ENCODE measurements at regions not wholly inside any gene's neighbourhood (a gene's known extent, or its start where the extent isn't known, plus 50 kb on each side); places are given as distances from the start of the nearest gene placed in this dataset.

DNA sequence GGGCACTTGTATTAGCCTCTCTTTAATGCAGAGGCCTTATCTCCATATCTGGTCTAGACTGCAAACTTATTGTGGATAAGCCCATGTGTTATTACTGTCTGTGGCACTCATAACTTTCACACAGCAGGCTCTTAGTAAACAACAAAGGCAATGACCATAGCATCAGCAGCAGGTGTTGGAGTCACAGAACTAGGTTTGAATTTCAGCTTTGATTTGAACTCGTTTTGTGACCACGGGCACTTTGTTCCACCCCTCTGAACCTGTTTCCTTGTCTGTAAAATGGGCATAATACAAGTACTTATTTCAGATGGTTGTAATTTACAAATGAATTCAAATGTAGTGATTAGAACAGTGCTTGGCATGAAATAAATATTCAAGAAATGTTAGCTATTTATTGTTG is 121.8 kb upstream of the C1GALT1C1 start:
- Histone ChIP-seq H3K4me3 (ENCODE audit: low read depth, low read length) (no peak overlapping the region), H3K27me3 (replicated peaks) (no peaks in the 10 kb centered on the region), H3K36me3 (replicated peaks) (no peaks in the 10 kb centered on the region), H3K27ac (no peak overlapping the region)
- no peak for DNase-seq
- TF ChIP-seq, protein P1, sequence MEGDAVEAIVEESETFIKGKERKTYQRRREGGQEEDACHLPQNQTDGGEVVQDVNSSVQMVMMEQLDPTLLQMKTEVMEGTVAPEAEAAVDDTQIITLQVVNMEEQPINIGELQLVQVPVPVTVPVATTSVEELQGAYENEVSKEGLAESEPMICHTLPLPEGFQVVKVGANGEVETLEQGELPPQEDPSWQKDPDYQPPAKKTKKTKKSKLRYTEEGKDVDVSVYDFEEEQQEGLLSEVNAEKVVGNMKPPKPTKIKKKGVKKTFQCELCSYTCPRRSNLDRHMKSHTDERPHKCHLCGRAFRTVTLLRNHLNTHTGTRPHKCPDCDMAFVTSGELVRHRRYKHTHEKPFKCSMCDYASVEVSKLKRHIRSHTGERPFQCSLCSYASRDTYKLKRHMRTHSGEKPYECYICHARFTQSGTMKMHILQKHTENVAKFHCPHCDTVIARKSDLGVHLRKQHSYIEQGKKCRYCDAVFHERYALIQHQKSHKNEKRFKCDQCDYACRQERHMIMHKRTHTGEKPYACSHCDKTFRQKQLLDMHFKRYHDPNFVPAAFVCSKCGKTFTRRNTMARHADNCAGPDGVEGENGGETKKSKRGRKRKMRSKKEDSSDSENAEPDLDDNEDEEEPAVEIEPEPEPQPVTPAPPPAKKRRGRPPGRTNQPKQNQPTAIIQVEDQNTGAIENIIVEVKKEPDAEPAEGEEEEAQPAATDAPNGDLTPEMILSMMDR (IDR thresholded peaks at IDR 0.05; ENCODE audit: low read depth, low read length, missing control alignments): no peak
- in situ Hi-C loops (cut with HindIII; ENCODE audit: low pct_ligation_motif_present, low sequenced_read_pairs): no loop called here

DNA sequence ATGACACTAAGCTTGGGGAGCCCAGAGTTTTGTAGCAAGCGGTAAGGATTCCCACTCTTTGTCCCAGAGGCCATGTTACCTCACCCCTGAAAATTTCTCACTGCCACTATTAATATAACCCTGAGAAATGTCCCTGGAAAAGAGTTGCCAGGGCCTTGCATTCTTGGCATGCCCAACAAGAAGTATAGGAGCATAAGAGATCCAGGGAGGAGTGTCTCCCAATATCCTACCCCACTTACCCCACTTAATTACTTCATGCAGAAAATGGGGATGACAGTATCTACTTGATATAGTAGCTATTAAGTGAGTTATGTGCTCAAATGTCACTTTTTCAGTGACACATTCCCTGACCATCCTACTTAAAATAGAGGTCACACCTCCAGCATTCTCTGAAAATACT is 120.5 kb upstream of the C1GALT1C1 start:
- in situ Hi-C loops (cut with HindIII; ENCODE audit: low pct_ligation_motif_present, low sequenced_read_pairs): no loop called here
- no peaks in the 10 kb centered on the region for H3K36me3 ChIP-seq (replicated peaks)
- no peak overlapping the region for H3K27ac ChIP-seq
- TF ChIP-seq, protein P1 (IDR thresholded peaks at IDR 0.05; ENCODE audit: low read depth, low read length, missing control alignments): no peak
- H3K4me3 ChIP-seq (ENCODE audit: low read depth, low read length): no peak overlapping the region
- no peak for DNase-seq
- H3K27me3 ChIP-seq (replicated peaks): no peaks in the 10 kb centered on the region

- in situ Hi-C loops (cut with HindIII; ENCODE audit: low pct_ligation_motif_present, low sequenced_read_pairs): no loop called here
- no peak for DNase-seq
- TF ChIP-seq, protein P1 (IDR thresholded peaks at IDR 0.05; ENCODE audit: low read depth, low read length, missing control alignments): no peak
- no peak overlapping the region for H3K27ac ChIP-seq
- H3K4me3 ChIP-seq (ENCODE audit: low read depth, low read length): no peak overlapping the region
- no peaks in the 10 kb centered on the region for H3K27me3 ChIP-seq (replicated peaks)
- H3K36me3 ChIP-seq (replicated peaks): no peaks in the 10 kb centered on the region
These were observed 119.4 kb upstream of the C1GALT1C1 start for GRCh38 chrX:120749141-120749846.

- no peak overlapping the region for H3K27ac ChIP-seq
- in situ Hi-C loops (cut with HindIII; ENCODE audit: low pct_ligation_motif_present, low sequenced_read_pairs): no loop called here
- H3K36me3 ChIP-seq (replicated peaks): no peaks in the 10 kb centered on the region
- no peaks in the 10 kb centered on the region for H3K27me3 ChIP-seq (replicated peaks)
- TF ChIP-seq, protein P1 (IDR thresholded peaks at IDR 0.05; ENCODE audit: low read depth, low read length, missing control alignments): no peak
- H3K4me3 ChIP-seq (ENCODE audit: low read depth, low read length): no peak overlapping the region
- DNase-seq: no peak
These were observed 116.3 kb upstream of the C1GALT1C1 start for GRCh38 chrX:120746153-120746552.

- no peaks in the 10 kb centered on the region for H3K36me3 ChIP-seq (replicated peaks)
- DNase-seq: no peak
- TF ChIP-seq, protein P1 (IDR thresholded peaks at IDR 0.05; ENCODE audit: low read depth, low read length, missing control alignments): no peak
- no peak overlapping the region for H3K27ac ChIP-seq
- in situ Hi-C loops (cut with HindIII; ENCODE audit: low pct_ligation_motif_present, low sequenced_read_pairs): no loop called here
- H3K27me3 ChIP-seq (replicated peaks): no peaks in the 10 kb centered on the region
- H3K4me3 ChIP-seq (ENCODE audit: low read depth, low read length): no peak overlapping the region
These were observed 113.3 kb upstream of the C1GALT1C1 start for GRCh38 chrX:120742946-120743665.
